EH (cell line): ENCODE measurements at regions not wholly inside any gene's neighbourhood (a gene's known extent, or its start where the extent isn't known, plus 50 kb on each side); places are given as distances from the start of the nearest gene placed in this dataset.
"Not testable (repeated sequence)": the region's sequence is repeated elsewhere in the genome, so short reads cannot be mapped to it uniquely, and the experiment has no call there.

ENCODE experiments used
- DNase-seq: peaks from one replicate; pipeline ENCODE4 v3.0.0-alpha.2; 2015; ENCODE audit warnings: low read depth

DNA sequence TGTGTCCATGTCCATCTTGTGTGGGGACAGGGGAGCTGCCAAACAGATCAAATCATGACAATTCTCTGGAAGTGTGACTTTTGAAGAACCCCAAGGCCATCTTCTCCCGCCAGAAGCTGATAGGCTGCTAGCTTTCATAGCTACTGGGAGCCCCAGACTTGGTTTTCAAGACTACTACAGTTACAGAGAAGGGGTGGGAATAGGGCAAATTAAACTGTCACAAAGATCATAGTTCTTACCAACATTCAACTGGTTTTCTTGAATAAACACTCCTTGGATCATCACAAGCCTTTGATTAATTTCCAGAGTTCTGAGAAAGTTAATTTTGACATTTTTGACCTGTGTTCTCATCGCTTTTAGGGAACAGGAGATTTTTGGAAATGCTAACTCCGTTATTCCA, 67.8 kb upstream of the FARP1 start:
- no peak for DNase-seq

DNA sequence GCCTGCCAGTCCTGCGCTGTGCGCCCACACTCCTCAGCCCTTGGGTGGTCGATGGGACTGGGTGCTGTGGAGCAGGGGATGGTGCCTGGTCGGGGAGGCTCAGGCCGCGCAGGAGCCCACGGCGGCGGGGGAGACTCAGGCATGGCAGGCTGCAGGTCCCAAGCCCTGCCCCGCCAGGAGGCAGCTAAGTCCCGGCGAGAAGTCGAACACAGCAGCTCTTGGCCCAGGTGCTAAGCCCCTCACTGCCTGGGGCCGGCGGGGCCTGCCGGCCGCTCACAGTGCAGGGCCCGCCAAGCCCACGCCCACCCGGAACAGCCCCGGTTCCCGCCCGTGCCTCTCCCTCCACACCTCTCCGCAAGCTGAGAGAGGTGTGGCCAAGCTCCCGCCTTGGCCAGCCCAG, 66.6 kb upstream of the FARP1 start:
- not testable (repeated sequence) for DNase-seq

- DNase-seq = no peak
These were observed 62.6 kb upstream of the FARP1 start for GRCh38 chr13:98080280-98080679.

- peak; percentile 97 for DNase-seq
These were observed 59.4 kb upstream of the FARP1 start for GRCh38 chr13:98083507-98083906.

DNA sequence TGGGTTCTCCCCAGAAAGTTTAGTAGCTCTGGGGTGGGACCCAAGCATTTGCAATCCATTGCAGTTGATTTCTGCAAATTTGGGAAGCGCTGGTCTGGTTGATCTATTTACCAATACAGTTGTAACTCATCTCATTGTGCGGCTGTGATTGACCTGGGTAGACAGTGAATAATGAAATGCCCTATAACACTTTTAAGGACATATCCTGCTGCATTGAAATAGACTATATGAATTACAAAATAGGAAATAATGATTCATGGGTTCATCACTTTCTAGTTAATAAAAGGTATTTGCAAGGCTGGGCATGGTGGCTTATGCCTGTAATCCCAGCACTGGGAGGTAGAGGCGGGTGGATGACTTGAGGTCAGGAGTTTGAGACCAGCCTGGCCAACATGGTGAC, 59.0 kb upstream of the FARP1 start:
- peak; percentile 41 for DNase-seq

DNA sequence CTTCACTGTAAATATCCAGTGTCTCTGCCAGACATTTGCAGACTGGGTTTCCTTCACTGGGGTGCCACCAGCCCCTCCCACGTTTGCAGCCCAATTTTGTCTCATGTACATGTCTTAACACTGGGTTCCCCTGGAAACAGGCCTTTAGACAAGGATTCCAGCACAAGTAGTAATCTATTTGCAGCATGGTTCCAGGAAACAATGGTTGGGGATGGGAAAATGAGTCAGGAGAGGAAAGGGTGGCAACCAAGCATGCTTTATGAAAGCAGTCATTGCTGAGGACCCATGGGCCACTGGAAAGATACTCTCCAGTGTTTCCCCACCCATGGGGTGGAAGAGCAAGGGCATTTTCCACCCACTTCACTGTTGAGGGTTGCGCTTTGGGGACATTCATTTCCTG, 53.6 kb upstream of the FARP1 start:
- peak; percentile 87 for DNase-seq

DNA sequence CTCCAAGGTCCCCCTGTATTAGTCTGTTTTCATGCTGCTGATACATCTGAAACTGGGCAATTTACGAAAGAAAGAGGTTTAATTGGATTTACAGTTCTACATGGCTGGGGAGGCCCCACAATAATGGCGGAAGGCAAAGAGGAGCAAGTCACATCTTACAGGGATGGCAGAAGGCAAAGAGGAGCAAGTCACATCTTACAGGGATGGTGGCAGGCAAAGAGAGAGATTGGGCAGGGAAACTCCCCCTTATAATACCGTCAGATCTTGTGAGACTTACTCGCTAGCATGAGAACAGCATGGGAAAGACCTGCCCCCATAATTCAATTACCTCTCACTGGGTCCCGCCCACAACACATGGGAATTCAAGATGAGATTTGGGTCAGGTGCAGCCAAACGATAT, 50.0 kb upstream of the FARP1 start:
- DNase-seq = no peak
